GM21576 (cell line): ENCODE measurements at regions not wholly inside any gene's neighbourhood (a gene's known extent, or its start where the extent isn't known, plus 50 kb on each side); places are given as distances from the start of the nearest gene placed in this dataset.
"Not testable (repeated sequence)": the region's sequence is repeated elsewhere in the genome, so short reads cannot be mapped to it uniquely, and the experiment has no call there.

Experiments
- ATAC-seq: cut with Tn5 transposase; IDR thresholded peaks from one replicate; pipeline ENCODE4 v1.9.1; 2021; ENCODE audit warnings: mild to moderate bottlenecking, moderate library complexity; ENCODE audit not compliant: unreplicated experiment

GRCh38 chr7:110514975-110515551, 575.9 kb upstream of the LRRN3 start:
- not testable (repeated sequence) for ATAC-seq

- no peak for ATAC-seq
Observed at GRCh38 chr7:110519851-110520250, 571.1 kb upstream of the LRRN3 start.

GRCh38 chr7:110521357-110521911, 569.5 kb upstream of the LRRN3 start:
- no peak for ATAC-seq

GRCh38 chr7:110522061-110522760, 568.7 kb upstream of the LRRN3 start:
- ATAC-seq, result no peak

- no peak for ATAC-seq
Observed at GRCh38 chr7:110522761-110523200, 568.1 kb upstream of the LRRN3 start.

- ATAC-seq, result no peak
Observed at GRCh38 chr7:110529175-110529574, 561.8 kb upstream of the LRRN3 start.

- no peak for ATAC-seq
Observed at GRCh38 chr7:110531186-110531585, 559.7 kb upstream of the LRRN3 start.

GRCh38 chr7:110534241-110534931, 556.5 kb upstream of the LRRN3 start:
- no peak for ATAC-seq

GRCh38 chr7:110539216-110539615, 551.7 kb upstream of the LRRN3 start:
- ATAC-seq, result no peak

- no peak for ATAC-seq
Observed at GRCh38 chr7:110541962-110542361, 549.0 kb upstream of the LRRN3 start.

- ATAC-seq, result no peak
Observed at GRCh38 chr7:110544194-110544593, 546.7 kb upstream of the LRRN3 start.

- ATAC-seq, result no peak
Observed at GRCh38 chr7:110548372-110548771, 542.6 kb upstream of the LRRN3 start.

- ATAC-seq, result no peak
Observed at GRCh38 chr7:110557136-110557535, 533.8 kb upstream of the LRRN3 start.

GRCh38 chr7:110563286-110563685, 527.6 kb upstream of the LRRN3 start:
- not testable (repeated sequence) for ATAC-seq

GRCh38 chr7:110564246-110564645, 526.7 kb upstream of the LRRN3 start:
- ATAC-seq, result no peak

GRCh38 chr7:110568388-110568787, 522.5 kb upstream of the LRRN3 start:
- no peak for ATAC-seq

- ATAC-seq, result no peak
Observed at GRCh38 chr7:110568932-110569331, 522.0 kb upstream of the LRRN3 start.

GRCh38 chr7:110569486-110570205, 521.3 kb upstream of the LRRN3 start:
- no peak for ATAC-seq

GRCh38 chr7:110573862-110574528, 516.9 kb upstream of the LRRN3 start:
- ATAC-seq, result no peak

- ATAC-seq, result no peak
Observed at GRCh38 chr7:110587294-110587693, 503.6 kb upstream of the LRRN3 start.

- ATAC-seq, result no peak
Observed at GRCh38 chr7:110590415-110590814, 500.5 kb upstream of the LRRN3 start.
